Coronary artery (tissue), 2 donors: ENCODE measurements at regions not wholly inside any gene's neighbourhood (a gene's known extent, or its start where the extent isn't known, plus 50 kb on each side); places are given as distances from the start of the nearest gene placed in this dataset.

Experiments
- DNase-seq: peaks from one replicate; pipeline ENCODE4 v3.0.0-alpha.2; 2017; ENCODE audit warnings: low spot score
- H3K27ac ChIP-seq, 2 donors: fragments of 200-600 bp; sonication (generic); one replicate each; pipeline ENCODE4 v1.5.1; 2016 to 2019
- H3K4me3 ChIP-seq: fragments of 200-600 bp; sonication (generic); 2 replicates; pipeline ENCODE4 v1.5.1; 2016; ENCODE audit warnings: mild to moderate bottlenecking, moderate library complexity
- TF ChIP-seq, protein P1 (sequence below): fragments of 200-600 bp; sonication (generic); IDR thresholded peaks from one replicate; pipeline ENCODE4 v1.5.1; 2019; ENCODE audit warnings: antibody characterized with exemption

GRCh38 chr14:84610086-84610485 is 919.9 kb upstream of the FLRT2 start:
- no peak for DNase-seq
- H3K4me3 ChIP-seq = no peak overlapping the region
- no peak overlapping the region for H3K27ac ChIP-seq
- TF ChIP-seq, protein P1, sequence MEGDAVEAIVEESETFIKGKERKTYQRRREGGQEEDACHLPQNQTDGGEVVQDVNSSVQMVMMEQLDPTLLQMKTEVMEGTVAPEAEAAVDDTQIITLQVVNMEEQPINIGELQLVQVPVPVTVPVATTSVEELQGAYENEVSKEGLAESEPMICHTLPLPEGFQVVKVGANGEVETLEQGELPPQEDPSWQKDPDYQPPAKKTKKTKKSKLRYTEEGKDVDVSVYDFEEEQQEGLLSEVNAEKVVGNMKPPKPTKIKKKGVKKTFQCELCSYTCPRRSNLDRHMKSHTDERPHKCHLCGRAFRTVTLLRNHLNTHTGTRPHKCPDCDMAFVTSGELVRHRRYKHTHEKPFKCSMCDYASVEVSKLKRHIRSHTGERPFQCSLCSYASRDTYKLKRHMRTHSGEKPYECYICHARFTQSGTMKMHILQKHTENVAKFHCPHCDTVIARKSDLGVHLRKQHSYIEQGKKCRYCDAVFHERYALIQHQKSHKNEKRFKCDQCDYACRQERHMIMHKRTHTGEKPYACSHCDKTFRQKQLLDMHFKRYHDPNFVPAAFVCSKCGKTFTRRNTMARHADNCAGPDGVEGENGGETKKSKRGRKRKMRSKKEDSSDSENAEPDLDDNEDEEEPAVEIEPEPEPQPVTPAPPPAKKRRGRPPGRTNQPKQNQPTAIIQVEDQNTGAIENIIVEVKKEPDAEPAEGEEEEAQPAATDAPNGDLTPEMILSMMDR = no peak

DNA sequence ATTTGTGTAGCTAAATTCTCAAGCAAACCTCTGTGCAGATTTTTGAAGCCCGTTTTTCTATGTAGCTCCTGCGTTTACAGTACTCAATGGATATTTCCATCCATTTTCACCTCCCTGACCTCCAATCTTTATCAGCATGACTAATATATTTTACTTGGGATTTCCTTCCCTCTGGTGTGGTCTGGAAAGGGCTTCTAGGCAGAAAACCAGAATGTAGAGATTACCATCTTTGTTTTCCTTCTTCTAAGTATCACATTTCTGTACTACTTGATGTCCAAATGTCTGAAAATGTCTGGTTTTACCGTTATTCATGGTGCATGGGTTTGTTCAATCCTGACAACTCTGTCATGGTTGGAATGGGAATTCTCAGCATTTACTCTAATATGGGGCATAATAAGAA is 907.6 kb upstream of the FLRT2 start:
- Histone ChIP-seq H3K4me3 (no peak overlapping the region), H3K27ac (no peak overlapping the region)
- TF ChIP-seq, protein P1 = no peak
- no peak for DNase-seq

DNA sequence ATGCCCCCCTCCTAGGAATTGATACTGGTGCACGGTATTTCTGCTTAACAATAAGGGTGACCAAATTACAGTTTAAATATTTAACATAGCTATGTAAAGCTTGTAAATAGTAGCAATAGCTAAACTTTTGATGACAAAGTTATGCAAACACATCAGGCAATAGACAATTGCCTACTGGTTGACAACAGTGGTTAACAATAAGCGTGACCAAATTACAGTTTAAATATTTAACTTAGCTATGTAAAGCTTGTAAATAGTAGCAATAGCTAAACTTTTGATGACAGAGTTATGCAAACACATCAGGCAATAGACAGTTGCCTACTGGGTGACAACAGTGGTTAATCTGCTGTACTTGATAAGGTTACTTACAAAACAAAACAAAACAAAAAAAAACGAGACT is 886.5 kb upstream of the FLRT2 start:
- Histone ChIP-seq H3K4me3 (no peak overlapping the region), H3K27ac (no peak overlapping the region)
- TF ChIP-seq, protein P1 = no peak
- no peak for DNase-seq

- TF ChIP-seq, protein P1 = no peak
- DNase-seq = no peak
- Histone ChIP-seq H3K27ac (no peak overlapping the region), H3K4me3 (no peak overlapping the region)
Measured at GRCh38 chr14:84646786-84647500, 883.0 kb upstream of the FLRT2 start.

GRCh38 chr14:84655014-84655413 is 874.9 kb upstream of the FLRT2 start:
- Histone ChIP-seq H3K4me3 (no peak overlapping the region), H3K27ac (no peak overlapping the region)
- no peak for DNase-seq
- TF ChIP-seq, protein P1 = no peak

DNA sequence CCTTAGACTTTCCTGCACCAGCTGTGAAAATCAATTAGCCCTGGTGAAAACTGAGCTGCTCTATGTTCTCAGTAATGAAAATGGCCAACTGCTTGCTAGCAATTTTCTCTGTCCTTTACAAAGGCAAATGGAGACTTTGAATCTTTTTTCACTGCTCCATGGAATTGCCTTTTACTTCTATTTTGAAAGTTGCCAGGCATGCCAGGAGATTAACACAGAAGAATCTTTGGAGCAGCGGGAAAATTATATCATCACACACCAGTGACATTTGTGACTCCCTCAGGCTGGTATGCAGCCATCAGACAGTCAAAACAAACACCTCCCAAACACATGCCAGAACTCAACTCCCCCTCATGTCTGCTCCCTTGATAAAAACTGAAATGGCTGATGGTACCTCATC is 872.0 kb upstream of the FLRT2 start:
- Histone ChIP-seq H3K4me3 (no peak overlapping the region), H3K27ac (no peak overlapping the region)
- DNase-seq = no peak
- TF ChIP-seq, protein P1 = no peak

- no peak overlapping the region for H3K4me3 ChIP-seq
- H3K27ac ChIP-seq = no peak overlapping the region
- no peak for DNase-seq
- TF ChIP-seq, protein P1 = no peak
Measured at GRCh38 chr14:84670796-84671195, 859.1 kb upstream of the FLRT2 start.
